SK-N-SH treated with all-trans-retinoic acid at 6 μM for 48 hours (cell line): ENCODE measurements at regions not wholly inside any gene's neighbourhood (a gene's known extent, or its start where the extent isn't known, plus 50 kb on each side); places are given as distances from the start of the nearest gene placed in this dataset.

ENCODE experiments used
- ATAC-seq: fragments of 200-7000 bp; cut with Tn5 transposase; 3 replicates; pipeline ENCODE4 v1.9.1; 2020; ENCODE audit warnings: mild to moderate bottlenecking, moderate library complexity
- BACH2 ChIP-seq: fragments of 250-450 bp; sonication (Bioruptor Pico); IDR thresholded peaks from 2 replicates; pipeline ENCODE4 v1.9.0; 2021; ENCODE audit warnings: mild to moderate bottlenecking, borderline replicate concordance
- CSDC2 ChIP-seq: fragments of 250-450 bp; sonication (Bioruptor Pico); IDR thresholded peaks from 2 replicates; pipeline ENCODE4 v1.5.0; 2020; ENCODE audit warnings: mild to moderate bottlenecking, moderate library complexity
- ESRRG ChIP-seq: fragments of 250-450 bp; sonication (Bioruptor Pico); IDR thresholded peaks from 2 replicates; pipeline ENCODE4 v1.6.1; 2021; ENCODE audit warnings: mild to moderate bottlenecking
- GLIS3 ChIP-seq: fragments of 250-450 bp; sonication (Bioruptor Pico); IDR thresholded peaks from 2 replicates; pipeline ENCODE4 v1.5.0; 2020; ENCODE audit warnings: mild to moderate bottlenecking, moderate library complexity
- ISL1 ChIP-seq: fragments of 250-450 bp; sonication (Bioruptor Pico); IDR thresholded peaks from 2 replicates; pipeline ENCODE4 v2.1.2; 2022; ENCODE audit warnings: mild to moderate bottlenecking, moderate library complexity
- PPARA ChIP-seq: fragments of 250-450 bp; sonication (Bioruptor Pico); IDR thresholded peaks from 2 replicates; pipeline ENCODE4 v1.5.0; 2020; ENCODE audit warnings: mild to moderate bottlenecking, borderline replicate concordance
- RARB ChIP-seq: fragments of 250-450 bp; sonication (Bioruptor Pico); IDR thresholded peaks from 2 replicates; pipeline ENCODE4 v1.8.0; 2021; ENCODE audit warnings: mild to moderate bottlenecking, moderate library complexity
- SNAI2 ChIP-seq: fragments of 250-450 bp; sonication (Bioruptor Pico); IDR thresholded peaks from 2 replicates; pipeline ENCODE4 v1.5.0; 2020; ENCODE audit warnings: mild to moderate bottlenecking, moderate library complexity
- ZC3H10 ChIP-seq: fragments of 250-450 bp; sonication (Bioruptor Pico); IDR thresholded peaks from 2 replicates; pipeline ENCODE4 v1.5.1; 2021; ENCODE audit warnings: mild to moderate bottlenecking, moderate library complexity
- ZFP30 ChIP-seq: fragments of 450-650 bp; formaldehyde crosslinking; IDR thresholded peaks from 2 replicates; pipeline ENCODE4 v1.5.0; 2022; ENCODE audit warnings: mild to moderate bottlenecking, moderate library complexity
- ZNF565 ChIP-seq: fragments of 450-650 bp; formaldehyde crosslinking; conservative IDR thresholded peaks from 2 replicates; pipeline ENCODE4 v1.5.0; 2020; ENCODE audit warnings: low read depth, mild to moderate bottlenecking, moderate library complexity
- TF ChIP-seq, protein P1 (sequence below): fragments of 250-450 bp; sonication (Bioruptor Pico); IDR thresholded peaks from 2 replicates; pipeline ENCODE4 v1.5.0; 2020; ENCODE audit warnings: mild to moderate bottlenecking, moderate library complexity
- TF ChIP-seq, protein P2 (sequence below): fragments of 250-450 bp; sonication (Bioruptor Pico); IDR thresholded peaks from 2 replicates; pipeline ENCODE4 v1.5.1; 2020; ENCODE audit warnings: low read depth, mild to moderate bottlenecking, moderate library complexity
- TF ChIP-seq, protein P3 (sequence below): fragments of 250-450 bp; sonication (Bioruptor Pico); IDR thresholded peaks from 2 replicates; pipeline ENCODE4 v1.8.0; 2020; ENCODE audit warnings: mild to moderate bottlenecking, moderate library complexity, borderline replicate concordance
- TF ChIP-seq, protein P4 (sequence below): fragments of 250-450 bp; sonication (Bioruptor Pico); IDR thresholded peaks from 2 replicates; pipeline ENCODE4 v1.8.0; 2021; ENCODE audit warnings: low read depth, mild to moderate bottlenecking, moderate library complexity, borderline replicate concordance

DNA sequence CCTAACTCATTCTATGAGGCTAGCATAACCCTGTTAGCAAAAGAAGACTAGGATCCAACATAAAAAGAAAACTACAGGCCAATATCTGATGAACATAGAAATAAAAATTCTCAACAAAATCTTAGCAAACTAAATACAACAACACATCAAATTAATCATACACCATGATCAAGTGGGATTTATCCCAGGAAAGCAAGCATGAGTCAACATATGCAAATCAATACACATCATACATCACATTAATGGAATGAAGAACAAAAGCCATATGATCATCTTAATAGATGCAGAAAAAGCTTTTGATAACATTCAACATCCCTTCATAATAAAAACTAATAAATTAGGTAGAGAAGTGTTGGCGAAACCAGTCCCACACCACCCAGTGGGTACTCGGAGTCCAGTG lies 136.1 kb upstream of the MME start:
- TF ChIP-seq ESRRG (CRISPR knock-in tag) (no peak), PPARA (CRISPR knock-in tag) (no peak), BACH2 (CRISPR knock-in tag) (no peak), GLIS3 (no peak), RARB (CRISPR knock-in tag) (no peak), ISL1 (CRISPR knock-in tag) (no peak)
- TF ChIP-seq, protein P1, sequence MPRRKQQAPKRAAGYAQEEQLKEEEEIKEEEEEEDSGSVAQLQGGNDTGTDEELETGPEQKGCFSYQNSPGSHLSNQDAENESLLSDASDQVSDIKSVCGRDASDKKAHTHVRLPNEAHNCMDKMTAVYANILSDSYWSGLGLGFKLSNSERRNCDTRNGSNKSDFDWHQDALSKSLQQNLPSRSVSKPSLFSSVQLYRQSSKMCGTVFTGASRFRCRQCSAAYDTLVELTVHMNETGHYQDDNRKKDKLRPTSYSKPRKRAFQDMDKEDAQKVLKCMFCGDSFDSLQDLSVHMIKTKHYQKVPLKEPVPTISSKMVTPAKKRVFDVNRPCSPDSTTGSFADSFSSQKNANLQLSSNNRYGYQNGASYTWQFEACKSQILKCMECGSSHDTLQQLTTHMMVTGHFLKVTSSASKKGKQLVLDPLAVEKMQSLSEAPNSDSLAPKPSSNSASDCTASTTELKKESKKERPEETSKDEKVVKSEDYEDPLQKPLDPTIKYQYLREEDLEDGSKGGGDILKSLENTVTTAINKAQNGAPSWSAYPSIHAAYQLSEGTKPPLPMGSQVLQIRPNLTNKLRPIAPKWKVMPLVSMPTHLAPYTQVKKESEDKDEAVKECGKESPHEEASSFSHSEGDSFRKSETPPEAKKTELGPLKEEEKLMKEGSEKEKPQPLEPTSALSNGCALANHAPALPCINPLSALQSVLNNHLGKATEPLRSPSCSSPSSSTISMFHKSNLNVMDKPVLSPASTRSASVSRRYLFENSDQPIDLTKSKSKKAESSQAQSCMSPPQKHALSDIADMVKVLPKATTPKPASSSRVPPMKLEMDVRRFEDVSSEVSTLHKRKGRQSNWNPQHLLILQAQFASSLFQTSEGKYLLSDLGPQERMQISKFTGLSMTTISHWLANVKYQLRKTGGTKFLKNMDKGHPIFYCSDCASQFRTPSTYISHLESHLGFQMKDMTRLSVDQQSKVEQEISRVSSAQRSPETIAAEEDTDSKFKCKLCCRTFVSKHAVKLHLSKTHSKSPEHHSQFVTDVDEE (CRISPR knock-in tag), result no peak
- TF ChIP-seq, protein P2, sequence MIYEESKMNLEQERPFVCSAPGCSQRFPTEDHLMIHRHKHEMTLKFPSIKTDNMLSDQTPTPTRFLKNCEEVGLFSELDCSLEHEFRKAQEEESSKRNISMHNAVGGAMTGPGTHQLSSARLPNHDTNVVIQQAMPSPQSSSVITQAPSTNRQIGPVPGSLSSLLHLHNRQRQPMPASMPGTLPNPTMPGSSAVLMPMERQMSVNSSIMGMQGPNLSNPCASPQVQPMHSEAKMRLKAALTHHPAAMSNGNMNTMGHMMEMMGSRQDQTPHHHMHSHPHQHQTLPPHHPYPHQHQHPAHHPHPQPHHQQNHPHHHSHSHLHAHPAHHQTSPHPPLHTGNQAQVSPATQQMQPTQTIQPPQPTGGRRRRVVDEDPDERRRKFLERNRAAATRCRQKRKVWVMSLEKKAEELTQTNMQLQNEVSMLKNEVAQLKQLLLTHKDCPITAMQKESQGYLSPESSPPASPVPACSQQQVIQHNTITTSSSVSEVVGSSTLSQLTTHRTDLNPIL (CRISPR knock-in tag), result no peak
- ATAC-seq, result no peak

DNA sequence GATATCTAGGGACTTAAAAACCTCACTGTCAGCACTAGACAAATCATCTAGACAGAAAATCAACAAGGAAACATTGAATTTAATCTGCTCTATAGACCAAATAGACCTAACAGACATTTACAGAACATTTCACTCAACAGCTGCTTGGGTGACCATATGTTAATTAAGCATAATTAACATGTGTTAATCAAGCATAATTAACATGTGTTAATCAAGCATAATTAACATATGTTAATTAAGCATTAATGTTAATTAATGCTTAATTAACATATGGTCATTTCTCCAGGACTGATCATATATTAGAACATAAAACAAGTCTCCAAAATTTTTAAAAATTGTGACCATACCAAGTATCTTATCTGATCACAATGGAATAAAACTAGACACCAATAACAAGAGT lies 137.3 kb upstream of the MME start:
- TF ChIP-seq CSDC2 (CRISPR knock-in tag) (no peak), SNAI2 (CRISPR knock-in tag) (no peak)
- TF ChIP-seq, protein P3, sequence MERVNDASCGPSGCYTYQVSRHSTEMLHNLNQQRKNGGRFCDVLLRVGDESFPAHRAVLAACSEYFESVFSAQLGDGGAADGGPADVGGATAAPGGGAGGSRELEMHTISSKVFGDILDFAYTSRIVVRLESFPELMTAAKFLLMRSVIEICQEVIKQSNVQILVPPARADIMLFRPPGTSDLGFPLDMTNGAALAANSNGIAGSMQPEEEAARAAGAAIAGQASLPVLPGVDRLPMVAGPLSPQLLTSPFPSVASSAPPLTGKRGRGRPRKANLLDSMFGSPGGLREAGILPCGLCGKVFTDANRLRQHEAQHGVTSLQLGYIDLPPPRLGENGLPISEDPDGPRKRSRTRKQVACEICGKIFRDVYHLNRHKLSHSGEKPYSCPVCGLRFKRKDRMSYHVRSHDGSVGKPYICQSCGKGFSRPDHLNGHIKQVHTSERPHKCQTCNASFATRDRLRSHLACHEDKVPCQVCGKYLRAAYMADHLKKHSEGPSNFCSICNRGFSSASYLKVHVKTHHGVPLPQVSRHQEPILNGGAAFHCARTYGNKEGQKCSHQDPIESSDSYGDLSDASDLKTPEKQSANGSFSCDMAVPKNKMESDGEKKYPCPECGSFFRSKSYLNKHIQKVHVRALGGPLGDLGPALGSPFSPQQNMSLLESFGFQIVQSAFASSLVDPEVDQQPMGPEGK (CRISPR knock-in tag), result no peak
- TF ChIP-seq, protein P1 (CRISPR knock-in tag), result no peak
- TF ChIP-seq, protein P4, sequence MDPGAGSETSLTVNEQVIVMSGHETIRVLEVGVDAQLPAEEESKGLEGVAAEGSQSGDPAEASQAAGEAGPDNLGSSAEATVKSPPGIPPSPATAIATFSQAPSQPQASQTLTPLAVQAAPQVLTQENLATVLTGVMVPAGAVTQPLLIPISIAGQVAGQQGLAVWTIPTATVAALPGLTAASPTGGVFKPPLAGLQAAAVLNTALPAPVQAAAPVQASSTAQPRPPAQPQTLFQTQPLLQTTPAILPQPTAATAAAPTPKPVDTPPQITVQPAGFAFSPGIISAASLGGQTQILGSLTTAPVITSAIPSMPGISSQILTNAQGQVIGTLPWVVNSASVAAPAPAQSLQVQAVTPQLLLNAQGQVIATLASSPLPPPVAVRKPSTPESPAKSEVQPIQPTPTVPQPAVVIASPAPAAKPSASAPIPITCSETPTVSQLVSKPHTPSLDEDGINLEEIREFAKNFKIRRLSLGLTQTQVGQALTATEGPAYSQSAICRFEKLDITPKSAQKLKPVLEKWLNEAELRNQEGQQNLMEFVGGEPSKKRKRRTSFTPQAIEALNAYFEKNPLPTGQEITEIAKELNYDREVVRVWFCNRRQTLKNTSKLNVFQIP (CRISPR knock-in tag), result no peak
- TF ChIP-seq, protein P2 (CRISPR knock-in tag), result no peak
- ATAC-seq, result no peak

DNA sequence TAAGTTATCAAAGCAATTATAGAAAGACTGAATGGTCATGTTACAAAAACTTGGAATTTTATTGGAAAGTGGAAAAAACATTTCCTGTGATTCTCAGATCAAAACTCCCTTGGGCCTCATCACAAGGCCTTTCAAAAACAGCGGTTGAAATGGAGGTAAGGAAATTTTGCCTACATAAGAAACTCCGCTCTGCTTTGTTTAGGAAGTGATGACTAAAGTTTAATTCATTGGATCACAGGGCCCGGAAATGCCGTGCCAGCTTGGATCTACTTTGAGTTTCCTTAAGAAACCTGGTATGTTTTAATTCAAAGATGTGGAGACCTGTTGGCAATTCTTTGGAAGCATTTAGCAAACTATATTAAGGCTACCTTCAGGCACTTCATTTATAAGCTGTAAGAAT lies 143.9 kb upstream of the MME start:
- TF ChIP-seq, protein P1 (CRISPR knock-in tag), result no peak
- no peak for TF ChIP-seq ZC3H10 (CRISPR knock-in tag)
- no peak for TF ChIP-seq ZFP30 (CRISPR knock-in tag)
- no peak for TF ChIP-seq ZNF565 (CRISPR knock-in tag)
- no peak for ATAC-seq
